Liver (tissue), 8 donors: ENCODE measurements at regions not wholly inside any gene's neighbourhood (a gene's known extent, or its start where the extent isn't known, plus 50 kb on each side); places are given as distances from the start of the nearest gene placed in this dataset.

Experiments
- DNase-seq: peaks from one replicate; pipeline ENCODE4 v3.0.0-alpha.2; 2017; ENCODE audit warnings: low spot score
- H3K27ac ChIP-seq, 2 donors: one replicate each; pipeline ENCODE4 v1.7.0; 2013; ENCODE audit warnings: inconsistent platforms in 2 of 2, low read length in 2 of 2, control low read depth in 1 of 2, low read depth in 1 of 2, mild to moderate bottlenecking in 1 of 2
- H3K27me3 ChIP-seq, 4 donors: one replicate each; pipeline versions ENCODE4 v1.6.1 to v1.7.0; 2013; ENCODE audit warnings: low read length in 3 of 4, inconsistent platforms in 1 of 4, mild to moderate bottlenecking in 1 of 4, moderate library complexity in 1 of 4; ENCODE audit not compliant: control insufficient read depth in 4 of 4, insufficient read depth in 4 of 4
- H3K36me3 ChIP-seq, 4 donors: one replicate each; pipeline versions ENCODE4 v1.6.1 to v1.7.0; 2013; ENCODE audit warnings: low read length in 3 of 4, mild to moderate bottlenecking in 3 of 4, low read depth in 1 of 4, moderate library complexity in 1 of 4; ENCODE audit not compliant: control insufficient read depth in 4 of 4, insufficient read depth in 3 of 4
- H3K4me1 ChIP-seq, 4 donors: one replicate each; pipeline versions ENCODE4 v1.6.1 to v1.7.0; 2013; ENCODE audit warnings: low read length in 3 of 4, mild to moderate bottlenecking in 3 of 4, moderate library complexity in 1 of 4; ENCODE audit not compliant: control insufficient read depth in 4 of 4, insufficient read depth in 4 of 4
- H3K4me3 ChIP-seq, 3 donors: one replicate each; pipeline versions ENCODE4 v1.6.1 to v1.7.0; 2013; ENCODE audit warnings: low read length in 3 of 3, control low read depth in 1 of 3, low read depth in 1 of 3, mild to moderate bottlenecking in 1 of 3
- H3K9ac ChIP-seq, 2 donors: one replicate each; pipeline ENCODE4 v1.7.0; 2013; ENCODE audit warnings: low read length in 2 of 2, mild to moderate bottlenecking in 2 of 2, moderate library complexity in 2 of 2, control low read depth in 1 of 2, low read depth in 1 of 2
- H3K9me3 ChIP-seq, 4 donors: one replicate each; pipeline versions ENCODE4 v1.6.1 to v1.7.0; 2013; ENCODE audit warnings: low read length in 3 of 4; ENCODE audit not compliant: control insufficient read depth in 4 of 4
- ATF3 ChIP-seq: IDR thresholded peaks from 2 replicates; pipeline ENCODE4 v1.6.1; 2016; ENCODE audit warnings: antibody characterized with exemption
- CTCF ChIP-seq: fragments of 150-350 bp; IDR thresholded peaks from 2 replicates; pipeline ENCODE4 v1.5.1; 2017; ENCODE audit warnings: improper control_type of control experiment, low read depth, low read length; ENCODE audit not compliant: missing input control
- EGR1 ChIP-seq, 2 donors: IDR thresholded peaks; 2 replicates each; pipeline ENCODE4 v1.6.1; 2016 to 2018; ENCODE audit warnings: antibody characterized with exemption in 2 of 2, low read depth in 2 of 2
- FOXA1 ChIP-seq: IDR thresholded peaks from 2 replicates; pipeline ENCODE4 v1.6.1; 2016; ENCODE audit warnings: antibody characterized with exemption
- FOXA2 ChIP-seq: IDR thresholded peaks from 2 replicates; pipeline ENCODE4 v1.6.1; 2016; ENCODE audit warnings: antibody characterized with exemption
- GABPA ChIP-seq, 2 donors: IDR thresholded peaks in 1 of 2; conservative IDR thresholded peaks in 1 of 2; 2 replicates each; pipeline ENCODE4 v1.6.1; 2016; ENCODE audit warnings: antibody characterized with exemption in 2 of 2, mild to moderate bottlenecking in 1 of 2, moderate library complexity in 1 of 2
- HNF4A ChIP-seq, 2 donors: conservative IDR thresholded peaks; 2 replicates each; pipeline ENCODE4 v1.6.1; 2016; ENCODE audit warnings: antibody characterized with exemption in 2 of 2, mild to moderate bottlenecking in 2 of 2
- HNF4G ChIP-seq: IDR thresholded peaks from 2 replicates; pipeline ENCODE4 v1.6.1; 2016; ENCODE audit warnings: antibody characterized with exemption
- JUND ChIP-seq, 2 donors: IDR thresholded peaks; 2 replicates each; pipeline ENCODE4 v1.6.1; 2016; ENCODE audit warnings: antibody characterized with exemption in 2 of 2
- MAX ChIP-seq: IDR thresholded peaks from 2 replicates; pipeline ENCODE4 v1.6.1; 2016; ENCODE audit warnings: antibody characterized with exemption
- NR2F2 ChIP-seq: IDR thresholded peaks from 2 replicates; pipeline ENCODE4 v1.6.1; 2016; ENCODE audit warnings: antibody characterized with exemption
- RAD21 ChIP-seq, 2 donors: IDR thresholded peaks; 2 replicates each; pipeline ENCODE4 v1.6.1; 2016; ENCODE audit warnings: antibody characterized with exemption in 2 of 2, mild to moderate bottlenecking in 2 of 2
- REST ChIP-seq: IDR thresholded peaks from 2 replicates; pipeline ENCODE4 v1.6.1; 2016; ENCODE audit warnings: antibody characterized with exemption, mild to moderate bottlenecking
- RXRA ChIP-seq, 2 donors: IDR thresholded peaks; 2 replicates each; pipeline ENCODE4 v1.6.1; 2017 to 2018; ENCODE audit warnings: antibody characterized with exemption in 2 of 2, mild to moderate bottlenecking in 1 of 2
- SP1 ChIP-seq: IDR thresholded peaks from 2 replicates; pipeline ENCODE4 v1.6.1; 2018; ENCODE audit warnings: antibody characterized with exemption, mild to moderate bottlenecking
- TAF1 ChIP-seq: conservative IDR thresholded peaks from 2 replicates; pipeline ENCODE4 v1.6.1; 2016; ENCODE audit warnings: antibody characterized with exemption, mild to moderate bottlenecking
- YY1 ChIP-seq: IDR thresholded peaks from 2 replicates; pipeline ENCODE4 v1.6.1; 2016; ENCODE audit warnings: antibody characterized with exemption, mild to moderate bottlenecking
- WGBS: extraction: QIAGEN DNeasy Blood & Tissue Kit; methylation state at CpG from one replicate; pipeline ENCODE4 v1.1.7; 2013; 5-methylcytosine and 5-hydroxymethylcytosine counted together
- donor health status: healthy.
- donor health status: healthy.
- donor health status: healthy.
- donor health status: healthy.
- donor health status: healthy.

- no peak for DNase-seq
- no peaks in the 10 kb centered on the region for H3K9me3 ChIP-seq
- no peak overlapping the region for H3K9ac ChIP-seq
- H3K36me3 ChIP-seq: no peaks in the 10 kb centered on the region
- no peak overlapping the region for H3K4me3 ChIP-seq
- no peaks in the 10 kb centered on the region for H3K27me3 ChIP-seq
- no peak overlapping the region for H3K27ac ChIP-seq
- WGBS: 79% methylated on average over 10 of the region's 10 CpGs
- TF ChIP-seq FOXA1 (no peak), FOXA2 (no peak), RXRA (IDR thresholded peaks at IDR 0.05) (no peak), GABPA (IDR thresholded peaks at IDR 0.05 in 1 of 2, conservative IDR thresholded peaks at IDR 0.05 in 1 of 2) (no peak)
- H3K4me1 ChIP-seq: no peaks in the 10 kb centered on the region
Measured at GRCh38 chr2:120793682-120794403, 58.2 kb downstream of the GLI2 start.

- Histone ChIP-seq H3K36me3 (no peaks in the 10 kb centered on the region), H3K27me3 (no peaks in the 10 kb centered on the region), H3K4me1 (no peaks in the 10 kb centered on the region), H3K27ac (no peak overlapping the region), H3K4me3 (no peak overlapping the region), H3K9me3 (no peaks in the 10 kb centered on the region), H3K9ac (no peak overlapping the region)
- TF ChIP-seq EGR1 (IDR thresholded peaks at IDR 0.05; ENCODE audit: low read depth in 2 of 2): no peak
- no peak for TF ChIP-seq YY1
- TF ChIP-seq CTCF: no peak
- no peak for TF ChIP-seq ATF3
- TF ChIP-seq HNF4G: no peak
- no peak for DNase-seq
- WGBS: 86% methylated on average over 3 of the region's 3 CpGs
Measured at GRCh38 chr2:120794716-120795115, 59.0 kb downstream of the GLI2 start.

GRCh38 chr2:120796094-120796493 is 60.4 kb downstream of the GLI2 start:
- Histone ChIP-seq H3K27ac (no peak overlapping the region), H3K9me3 (no peaks in the 10 kb centered on the region), H3K4me1 (no peaks in the 10 kb centered on the region), H3K9ac (no peak overlapping the region), H3K27me3 (no peaks in the 10 kb centered on the region), H3K4me3 (no peak overlapping the region), H3K36me3 (no peaks in the 10 kb centered on the region)
- 88% methylated on average over 7 of the region's 7 CpGs for WGBS
- no peak for DNase-seq
- TF ChIP-seq FOXA2 (no peak), EGR1 (IDR thresholded peaks at IDR 0.05; ENCODE audit: low read depth in 2 of 2) (no peak), RAD21 (IDR thresholded peaks at IDR 0.05) (no peak), MAX (no peak), FOXA1 (no peak), NR2F2 (no peak), REST (no peak), YY1 (no peak), RXRA (IDR thresholded peaks at IDR 0.05) (no peak), TAF1 (no peak), JUND (IDR thresholded peaks at IDR 0.05) (no peak), CTCF (no peak), HNF4A (conservative IDR thresholded peaks at IDR 0.05) (no peak), SP1 (no peak), ATF3 (no peak), HNF4G (no peak)
